ENCODE measurements at regions not wholly inside any gene's neighbourhood (a gene's known extent, or its start where the extent isn't known, plus 50 kb on each side); places are given as distances from the start of the nearest gene placed in this dataset.
"Not testable (repeated sequence)": the region's sequence is repeated elsewhere in the genome, so short reads cannot be mapped to it uniquely, and the experiment has no call there.

- H3K27ac ChIP-seq: no peak overlapping the region
- intact Hi-C loops (cut with DNase I): no loop called here
- no peaks in the 10 kb centered on the region for H3K27me3 ChIP-seq
- ATAC-seq: no peak
- DNase-seq: no peak
- no peaks in the 10 kb centered on the region for H3K9me3 ChIP-seq
- H3K36me3 ChIP-seq: no peaks in the 10 kb centered on the region
- no peak overlapping the region for H3K4me3 ChIP-seq
- H3K4me1 ChIP-seq: no peaks in the 10 kb centered on the region
- 70% methylated on average over 4 of the region's 4 CpGs for WGBS (ENCODE audit: insufficient coverage, low coverage, low lambda C conversion rate, missing lambda C conversion rate)
- TF ChIP-seq POLR2A (IDR thresholded peaks at IDR 0.05): no peak
- TF ChIP-seq, protein P1, sequence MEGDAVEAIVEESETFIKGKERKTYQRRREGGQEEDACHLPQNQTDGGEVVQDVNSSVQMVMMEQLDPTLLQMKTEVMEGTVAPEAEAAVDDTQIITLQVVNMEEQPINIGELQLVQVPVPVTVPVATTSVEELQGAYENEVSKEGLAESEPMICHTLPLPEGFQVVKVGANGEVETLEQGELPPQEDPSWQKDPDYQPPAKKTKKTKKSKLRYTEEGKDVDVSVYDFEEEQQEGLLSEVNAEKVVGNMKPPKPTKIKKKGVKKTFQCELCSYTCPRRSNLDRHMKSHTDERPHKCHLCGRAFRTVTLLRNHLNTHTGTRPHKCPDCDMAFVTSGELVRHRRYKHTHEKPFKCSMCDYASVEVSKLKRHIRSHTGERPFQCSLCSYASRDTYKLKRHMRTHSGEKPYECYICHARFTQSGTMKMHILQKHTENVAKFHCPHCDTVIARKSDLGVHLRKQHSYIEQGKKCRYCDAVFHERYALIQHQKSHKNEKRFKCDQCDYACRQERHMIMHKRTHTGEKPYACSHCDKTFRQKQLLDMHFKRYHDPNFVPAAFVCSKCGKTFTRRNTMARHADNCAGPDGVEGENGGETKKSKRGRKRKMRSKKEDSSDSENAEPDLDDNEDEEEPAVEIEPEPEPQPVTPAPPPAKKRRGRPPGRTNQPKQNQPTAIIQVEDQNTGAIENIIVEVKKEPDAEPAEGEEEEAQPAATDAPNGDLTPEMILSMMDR (IDR thresholded peaks at IDR 0.05): no peak
Observed at GRCh38 chr3:74978684-74979083, 364.2 kb upstream of the CNTN3 start.

GRCh38 chr3:74985028-74985904 is 370.8 kb upstream of the CNTN3 start:
- intact Hi-C loops (cut with DNase I); ATAC-seq: not testable (repeated sequence)

DNA sequence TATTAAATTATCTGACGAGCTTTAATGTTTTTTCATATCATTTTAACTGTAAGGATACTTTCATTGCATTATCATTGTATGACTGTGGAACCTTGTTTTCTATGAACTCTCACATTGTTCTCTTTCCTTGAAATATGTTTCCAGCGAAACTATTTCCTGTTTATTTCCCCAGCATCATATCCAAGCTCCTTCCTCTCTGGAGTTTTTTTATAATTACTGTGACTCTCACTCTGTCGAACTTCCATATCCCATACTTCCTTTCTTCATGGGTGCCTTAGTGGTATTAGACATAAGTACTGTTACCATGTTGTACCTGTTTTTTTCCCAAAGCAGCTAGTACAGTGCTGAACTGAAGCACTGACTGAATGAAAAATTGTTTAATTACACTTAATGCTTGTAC is 373.6 kb upstream of the CNTN3 start:
- DNase-seq: no peak
- Histone ChIP-seq H3K4me3 (no peak overlapping the region), H3K27ac (no peak overlapping the region), H3K9me3 (no peaks in the 10 kb centered on the region), H3K27me3 (no peaks in the 10 kb centered on the region), H3K36me3 (no peaks in the 10 kb centered on the region), H3K4me1 (no peaks in the 10 kb centered on the region)
- peak in 3 of 4 donors; percentile 41 to 75 (median 65) for ATAC-seq
- intact Hi-C loops (cut with DNase I): no loop called here
- 26% methylated on average over 3 of the region's 3 CpGs for WGBS (ENCODE audit: insufficient coverage, low coverage, low lambda C conversion rate, missing lambda C conversion rate)
- TF ChIP-seq, protein P1 (IDR thresholded peaks at IDR 0.05): no peak
- no peak for TF ChIP-seq POLR2A (IDR thresholded peaks at IDR 0.05)

More at GRCh38 chr3:74985028-74985904, 370.8 kb upstream of the CNTN3 start:
- DNase-seq, H3K9me3 ChIP-seq, H3K27me3 ChIP-seq, H3K36me3 ChIP-seq, H3K27ac ChIP-seq, H3K4me1 ChIP-seq, H3K4me3 ChIP-seq: not testable (repeated sequence)
- no CpG with 5 or more reads among the region's 34 CpGs for WGBS (ENCODE audit: insufficient coverage, low coverage, low lambda C conversion rate, missing lambda C conversion rate)

DNA sequence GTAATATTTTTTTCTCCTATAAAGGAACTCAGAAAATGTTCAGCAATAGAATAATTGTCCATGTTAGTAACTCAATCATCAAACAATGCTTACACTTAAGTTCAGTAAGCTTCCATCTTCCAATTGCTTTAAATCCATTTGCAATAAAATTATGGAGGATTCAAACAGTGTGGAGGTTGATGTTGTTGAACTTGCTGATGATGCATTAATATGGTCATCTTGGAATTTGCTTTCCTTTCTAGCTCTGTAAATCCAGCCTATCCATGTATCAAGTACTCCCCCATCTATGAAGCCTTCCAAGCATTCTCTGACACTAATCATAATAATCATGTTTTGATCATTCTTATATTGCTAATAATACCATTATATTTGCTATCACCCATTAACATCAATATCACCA is 378.4 kb upstream of the CNTN3 start:
- TF ChIP-seq, protein P1 (IDR thresholded peaks at IDR 0.05): no peak
- TF ChIP-seq POLR2A (IDR thresholded peaks at IDR 0.05): no peak
- Histone ChIP-seq H3K9me3 (no peaks in the 10 kb centered on the region), H3K27ac (no peak overlapping the region), H3K4me1 (no peaks in the 10 kb centered on the region), H3K27me3 (no peaks in the 10 kb centered on the region), H3K36me3 (no peaks in the 10 kb centered on the region), H3K4me3 (no peak overlapping the region)
- ATAC-seq (no peak), DNase-seq (no peak)
- intact Hi-C loops (cut with DNase I): no loop called here

- ATAC-seq (no peak), DNase-seq (no peak)
- TF ChIP-seq, protein P1 (IDR thresholded peaks at IDR 0.05): peak in 3 of 4 donors; percentile 34 to 35 (median 35)
- TF ChIP-seq POLR2A (IDR thresholded peaks at IDR 0.05): no peak
- Histone ChIP-seq H3K27ac (no peak overlapping the region), H3K4me1 (no peaks in the 10 kb centered on the region), H3K36me3 (no peaks in the 10 kb centered on the region), H3K4me3 (no peak overlapping the region), H3K9me3 (no peaks in the 10 kb centered on the region), H3K27me3 (no peaks in the 10 kb centered on the region)
- intact Hi-C loops (cut with DNase I): no loop called here
- 9% methylated on average over 1 of the region's 1 CpG for WGBS (ENCODE audit: insufficient coverage, low coverage, low lambda C conversion rate, missing lambda C conversion rate)
Observed at GRCh38 chr3:75001330-75001729, 386.9 kb upstream of the CNTN3 start.

Data from right lobe of liver (tissue), 6 donors.